ENCODE measurements at regions not wholly inside any gene's neighbourhood (a gene's known extent, or its start where the extent isn't known, plus 50 kb on each side); places are given as distances from the start of the nearest gene placed in this dataset.

GRCh38 chr12:60920841-60921495 lies 1325.1 kb downstream of the SLC16A7 start:
- ATAC-seq (no peak), DNase-seq (no peak)
- Mint-ChIP-seq H3K9me3 (peaks cover 0 to 4% of the 10 kb centered on the region in 2 donors), H3K4me3 (no peak overlapping the region), H3K4me1 (no peaks in the 10 kb centered on the region), H3K27me3 (no peaks in the 10 kb centered on the region), H3K27ac (no peak overlapping the region)

GRCh38 chr12:60921541-60921940 lies 1325.7 kb downstream of the SLC16A7 start:
- DNase-seq (no peak), ATAC-seq (no peak)
- Mint-ChIP-seq H3K4me3 (no peak overlapping the region), H3K27ac (no peak overlapping the region), H3K27me3 (no peaks in the 10 kb centered on the region), H3K4me1 (no peaks in the 10 kb centered on the region), H3K9me3 (peaks cover 0 to 4% of the 10 kb centered on the region in 2 donors)

GRCh38 chr12:60926256-60926655 lies 1330.4 kb downstream of the SLC16A7 start:
- no peaks in the 10 kb centered on the region for H3K27me3 Mint-ChIP-seq
- no peak for DNase-seq

GRCh38 chr12:60930151-60930550 lies 1330.1 kb upstream of the USP15 start:
- H3K9me3 Mint-ChIP-seq = peaks cover 2 to 6% of the 10 kb centered on the region in 2 donors

More at GRCh38 chr12:60926256-60926655, 1330.4 kb downstream of the SLC16A7 start:
- H3K4me3 Mint-ChIP-seq = no peak overlapping the region
- no peaks in the 10 kb centered on the region for H3K4me1 Mint-ChIP-seq
- no peak overlapping the region for H3K27ac Mint-ChIP-seq
- H3K9me3 Mint-ChIP-seq = peaks cover 0 to 10% of the 10 kb centered on the region in 2 donors
- no peak for ATAC-seq

GRCh38 chr12:60935981-60936761 lies 1324.0 kb upstream of the USP15 start:
- DNase-seq (no peak), ATAC-seq (no peak)
- Mint-ChIP-seq H3K27ac (no peak overlapping the region), H3K9me3 (peaks cover 6 to 31% of the 10 kb centered on the region in 2 donors), H3K4me3 (no peak overlapping the region), H3K4me1 (no peaks in the 10 kb centered on the region), H3K27me3 (no peaks in the 10 kb centered on the region)

More at GRCh38 chr12:60930151-60930550, 1330.1 kb upstream of the USP15 start:
- Mint-ChIP-seq H3K27me3 (no peaks in the 10 kb centered on the region), H3K4me3 (no peak overlapping the region), H3K4me1 (no peaks in the 10 kb centered on the region), H3K27ac (no peak overlapping the region)
- no peak for DNase-seq
- ATAC-seq = no peak

GRCh38 chr12:60947533-60947932 lies 1312.7 kb upstream of the USP15 start:
- H3K4me3 Mint-ChIP-seq = no peak overlapping the region
- H3K27ac Mint-ChIP-seq = no peak overlapping the region
- DNase-seq (no peak), ATAC-seq (no peak)
- no peaks in the 10 kb centered on the region for H3K27me3 Mint-ChIP-seq
- H3K4me1 Mint-ChIP-seq = no peaks in the 10 kb centered on the region
- peaks cover 7 to 14% of the 10 kb centered on the region in 2 donors for H3K9me3 Mint-ChIP-seq

GRCh38 chr12:60967128-60967527 lies 1293.1 kb upstream of the USP15 start:
- no peaks in the 10 kb centered on the region for H3K27me3 Mint-ChIP-seq
- no peak overlapping the region for H3K27ac Mint-ChIP-seq
- ATAC-seq = no peak

GRCh38 chr12:60977966-60978365 lies 1282.2 kb upstream of the USP15 start:
- H3K9me3 Mint-ChIP-seq = peaks cover 4 to 23% of the 10 kb centered on the region in 2 donors
- DNase-seq = no peak

More at GRCh38 chr12:60967128-60967527, 1293.1 kb upstream of the USP15 start:
- H3K4me1 Mint-ChIP-seq = no peaks in the 10 kb centered on the region
- H3K4me3 Mint-ChIP-seq = no peak overlapping the region
- DNase-seq = no peak
- H3K9me3 Mint-ChIP-seq = peaks cover 0 to 9% of the 10 kb centered on the region in 2 donors

GRCh38 chr12:60980558-60980957 lies 1279.6 kb upstream of the USP15 start:
- ATAC-seq (no peak), DNase-seq (no peak)
- no peaks in the 10 kb centered on the region for H3K4me1 Mint-ChIP-seq
- H3K27me3 Mint-ChIP-seq = no peaks in the 10 kb centered on the region
- H3K4me3 Mint-ChIP-seq = no peak overlapping the region
- H3K9me3 Mint-ChIP-seq = peaks cover 6 to 18% of the 10 kb centered on the region in 2 donors
- H3K27ac Mint-ChIP-seq = no peak overlapping the region

More at GRCh38 chr12:60977966-60978365, 1282.2 kb upstream of the USP15 start:
- Mint-ChIP-seq H3K27ac (no peak overlapping the region), H3K4me3 (no peak overlapping the region), H3K27me3 (no peaks in the 10 kb centered on the region), H3K4me1 (no peaks in the 10 kb centered on the region)
- no peak for ATAC-seq

GRCh38 chr12:60981473-60981872 lies 1278.7 kb upstream of the USP15 start:
- ATAC-seq = no peak
- no peak overlapping the region for H3K27ac Mint-ChIP-seq
- peaks cover 4 to 12% of the 10 kb centered on the region in 2 donors for H3K9me3 Mint-ChIP-seq
- H3K27me3 Mint-ChIP-seq = no peaks in the 10 kb centered on the region
- no peaks in the 10 kb centered on the region for H3K4me1 Mint-ChIP-seq
- DNase-seq = no peak
- H3K4me3 Mint-ChIP-seq = no peak overlapping the region

- ATAC-seq (no peak), DNase-seq (no peak)
- H3K9me3 Mint-ChIP-seq = no peaks in the 10 kb centered on the region
- no peaks in the 10 kb centered on the region for H3K27me3 Mint-ChIP-seq
- no peak overlapping the region for H3K4me3 Mint-ChIP-seq
- H3K4me1 Mint-ChIP-seq = no peaks in the 10 kb centered on the region
- no peak overlapping the region for H3K27ac Mint-ChIP-seq
These were observed 1268.1 kb upstream of the USP15 start for GRCh38 chr12:60992087-60992486.

- Mint-ChIP-seq H3K27me3 (no peaks in the 10 kb centered on the region), H3K4me3 (no peak overlapping the region), H3K4me1 (no peaks in the 10 kb centered on the region), H3K27ac (no peak overlapping the region), H3K9me3 (peaks cover 5 to 7% of the 10 kb centered on the region in 2 donors)
- no peak for DNase-seq
- ATAC-seq = no peak
These were observed 1264.9 kb upstream of the USP15 start for GRCh38 chr12:60995256-60995825.

GRCh38 chr12:60997869-60998378 lies 1262.3 kb upstream of the USP15 start:
- H3K4me3 Mint-ChIP-seq = no peak overlapping the region
- DNase-seq = no peak
- no peaks in the 10 kb centered on the region for H3K4me1 Mint-ChIP-seq
- ATAC-seq = no peak
- H3K27me3 Mint-ChIP-seq = no peaks in the 10 kb centered on the region
- peaks cover 5 to 19% of the 10 kb centered on the region in 2 donors for H3K9me3 Mint-ChIP-seq
- no peak overlapping the region for H3K27ac Mint-ChIP-seq

GRCh38 chr12:61009192-61009591 lies 1251.0 kb upstream of the USP15 start:
- no peak overlapping the region for H3K27ac Mint-ChIP-seq
- peaks cover 0 to under 1% of the 10 kb centered on the region in 2 donors for H3K9me3 Mint-ChIP-seq
- DNase-seq = no peak
- no peaks in the 10 kb centered on the region for H3K27me3 Mint-ChIP-seq
- no peak for ATAC-seq
- H3K4me1 Mint-ChIP-seq = no peaks in the 10 kb centered on the region
- no peak overlapping the region for H3K4me3 Mint-ChIP-seq

- no peaks in the 10 kb centered on the region for H3K9me3 Mint-ChIP-seq
- no peak overlapping the region for H3K4me3 Mint-ChIP-seq
- ATAC-seq (no peak), DNase-seq (no peak)
- no peak overlapping the region for H3K27ac Mint-ChIP-seq
- no peaks in the 10 kb centered on the region for H3K4me1 Mint-ChIP-seq
- H3K27me3 Mint-ChIP-seq = no peaks in the 10 kb centered on the region
These were observed 1248.3 kb upstream of the USP15 start for GRCh38 chr12:61011767-61012423.
